Ectodermal cell (in vitro differentiated cells): ENCODE measurements at regions not wholly inside any gene's neighbourhood (a gene's known extent, or its start where the extent isn't known, plus 50 kb on each side); places are given as distances from the start of the nearest gene placed in this dataset.

Experiments used
- H3K27ac ChIP-seq: 2 replicates; pipeline ENCODE4 v1.7.0; 2013; ENCODE audit warnings: mild to moderate bottlenecking, low read depth, low read length; ENCODE audit not compliant: insufficient read depth, poor library complexity, severe bottlenecking
- H3K27me3 ChIP-seq: 2 replicates; pipeline ENCODE4 v1.7.0; 2013; ENCODE audit warnings: mild to moderate bottlenecking, low read length; ENCODE audit not compliant: insufficient read depth, control insufficient read depth, poor library complexity, severe bottlenecking
- H3K36me3 ChIP-seq: one replicate; pipeline ENCODE4 v1.7.0; 2013; ENCODE audit warnings: low read length; ENCODE audit not compliant: control insufficient read depth, insufficient read depth
- H3K4me1 ChIP-seq: one replicate; pipeline ENCODE4 v1.7.0; 2013; ENCODE audit warnings: low read length; ENCODE audit not compliant: control insufficient read depth, insufficient read depth
- H3K4me3 ChIP-seq: 2 replicates; pipeline ENCODE4 v1.7.0; 2013; ENCODE audit warnings: low read depth, low read length, control low read depth; ENCODE audit not compliant: insufficient read depth
- H3K9me3 ChIP-seq: 2 replicates; pipeline ENCODE4 v1.7.0; 2013; ENCODE audit warnings: mild to moderate bottlenecking, low read length, moderate library complexity; ENCODE audit not compliant: control insufficient read depth
- WGBS, 2 experiments: methylation state at CpG; one replicate each; pipeline ENCODE4 v1.1.7; 2013; ENCODE audit warnings: missing lambda C conversion rate in 2 of 2; 5-methylcytosine and 5-hydroxymethylcytosine counted together

DNA sequence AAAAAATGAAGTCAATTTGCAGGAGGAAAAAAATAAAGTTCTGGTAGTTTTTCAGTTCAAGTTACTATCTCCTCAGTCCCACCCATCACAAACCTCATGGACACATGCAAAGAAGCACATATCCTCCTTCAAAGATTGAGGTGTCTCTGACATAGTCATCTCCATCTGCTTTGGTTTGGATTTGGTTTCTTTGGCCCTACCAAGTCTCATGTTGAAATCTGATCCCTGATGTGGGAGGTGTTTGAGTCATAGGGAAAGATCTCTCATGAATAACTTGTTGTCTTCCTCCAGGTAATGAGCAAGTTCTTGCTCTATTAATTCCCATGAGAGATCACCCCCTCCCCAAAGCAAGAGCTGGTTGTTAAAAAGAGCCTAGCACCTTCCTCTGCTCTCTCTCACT is 446.8 kb downstream of the IGSF11 start:
- no peaks in the 10 kb centered on the region for H3K36me3 ChIP-seq

DNA sequence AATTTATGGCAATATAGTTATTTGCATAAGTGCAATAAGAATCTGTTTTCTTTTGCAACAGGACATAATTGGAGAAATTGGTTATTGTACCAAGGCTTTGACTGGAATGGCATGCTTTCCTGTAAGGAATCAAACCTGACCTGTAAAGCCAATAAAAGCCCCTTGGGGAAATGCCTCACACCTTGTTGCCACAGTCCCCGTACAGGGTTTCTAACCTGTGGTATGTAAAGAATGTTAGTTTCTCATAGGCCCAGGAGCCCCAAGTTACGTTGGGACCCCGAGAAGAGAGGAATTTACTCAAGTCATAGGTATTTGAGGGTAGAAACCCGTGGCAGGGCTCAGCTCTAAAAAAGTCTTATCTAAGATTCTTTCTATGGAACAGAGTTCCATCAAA is 441.4 kb downstream of the IGSF11 start:
- 70% methylated on average over 4 of the region's 4 CpGs for WGBS, 2 experiments
- Histone ChIP-seq H3K27ac (no peak overlapping the region), H3K4me3 (no peak overlapping the region), H3K36me3 (no peaks in the 10 kb centered on the region), H3K27me3 (no peaks in the 10 kb centered on the region), H3K4me1 (no peaks in the 10 kb centered on the region), H3K9me3 (no peaks in the 10 kb centered on the region)

More for the DNA sequence above, 446.8 kb downstream of the IGSF11 start:
- Histone ChIP-seq H3K4me3 (no peak overlapping the region), H3K9me3 (no peaks in the 10 kb centered on the region), H3K27me3 (no peaks in the 10 kb centered on the region), H3K4me1 (no peaks in the 10 kb centered on the region), H3K27ac (no peak overlapping the region)

DNA sequence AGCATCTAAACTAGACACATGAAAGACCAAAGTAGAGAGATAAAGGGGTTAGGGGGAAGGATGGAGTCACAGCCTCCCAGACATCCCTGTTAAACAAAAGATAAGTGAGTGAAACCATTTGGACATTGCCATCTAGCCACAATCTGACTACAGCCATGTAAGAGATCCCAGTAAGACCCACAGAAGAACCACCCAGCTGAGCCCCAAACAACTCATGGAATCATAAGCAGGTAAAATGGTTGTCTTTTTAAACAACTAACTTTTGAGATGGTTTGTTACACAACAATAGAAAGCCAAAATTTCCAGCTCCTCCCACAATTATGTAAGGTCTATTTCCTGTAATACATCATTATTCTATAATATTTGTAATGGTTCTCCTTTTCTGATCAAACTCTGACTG is 437.5 kb downstream of the IGSF11 start:
- H3K4me3 ChIP-seq, result no peak overlapping the region
- no peak overlapping the region for H3K27ac ChIP-seq
- H3K27me3 ChIP-seq, result no peaks in the 10 kb centered on the region
- no peaks in the 10 kb centered on the region for H3K9me3 ChIP-seq
- H3K4me1 ChIP-seq, result no peaks in the 10 kb centered on the region
- H3K36me3 ChIP-seq, result no peaks in the 10 kb centered on the region

DNA sequence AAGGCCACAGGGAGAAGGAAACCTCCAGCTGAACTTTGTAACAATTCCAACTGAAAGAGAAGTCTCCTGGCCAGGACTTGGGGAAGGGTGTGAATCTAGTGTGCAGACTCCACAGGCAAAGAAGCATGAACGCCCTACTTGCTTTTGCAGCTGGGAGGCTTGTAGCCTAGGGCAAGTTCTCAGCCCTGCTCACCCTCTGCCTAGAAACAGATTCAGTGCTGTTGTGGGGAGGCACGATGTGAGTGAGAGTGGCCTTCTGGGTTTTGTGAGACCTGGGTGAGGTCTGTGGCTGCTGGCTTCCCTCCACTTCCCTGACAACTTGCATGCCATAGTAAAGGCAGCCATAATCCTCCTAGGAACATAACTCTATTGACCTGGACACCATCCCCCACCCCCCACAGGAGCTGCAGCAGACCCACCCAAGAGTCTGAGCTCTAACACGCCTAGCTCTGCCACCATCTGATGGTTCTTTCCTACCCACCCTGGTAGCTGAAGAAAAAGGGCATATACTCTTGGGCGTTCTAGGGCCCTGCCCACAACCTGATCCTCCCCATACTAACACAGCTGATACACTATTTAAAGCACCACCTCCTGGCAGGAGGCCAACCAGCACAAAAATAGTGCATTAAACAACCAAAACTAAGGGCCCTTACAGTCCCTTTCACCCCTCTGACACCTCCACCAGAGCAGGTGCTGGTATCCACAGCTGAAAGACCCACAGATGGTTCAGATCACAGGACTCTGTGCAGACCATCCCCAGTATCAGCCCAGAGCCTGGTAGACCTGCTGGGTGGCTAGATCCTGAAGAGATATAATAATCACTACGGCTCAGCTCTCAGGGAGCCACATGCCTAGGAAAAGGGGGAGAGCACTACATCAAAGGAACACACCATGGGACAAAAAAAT is 426.5 kb downstream of the IGSF11 start:
- Histone ChIP-seq H3K4me3 (no peak overlapping the region), H3K36me3 (no peaks in the 10 kb centered on the region), H3K27ac (no peak overlapping the region), H3K9me3 (no peaks in the 10 kb centered on the region), H3K4me1 (no peaks in the 10 kb centered on the region), H3K27me3 (no peaks in the 10 kb centered on the region)
- WGBS, 2 experiments, result 93 to 94% methylated on average over 5 of the region's 5 CpGs

DNA sequence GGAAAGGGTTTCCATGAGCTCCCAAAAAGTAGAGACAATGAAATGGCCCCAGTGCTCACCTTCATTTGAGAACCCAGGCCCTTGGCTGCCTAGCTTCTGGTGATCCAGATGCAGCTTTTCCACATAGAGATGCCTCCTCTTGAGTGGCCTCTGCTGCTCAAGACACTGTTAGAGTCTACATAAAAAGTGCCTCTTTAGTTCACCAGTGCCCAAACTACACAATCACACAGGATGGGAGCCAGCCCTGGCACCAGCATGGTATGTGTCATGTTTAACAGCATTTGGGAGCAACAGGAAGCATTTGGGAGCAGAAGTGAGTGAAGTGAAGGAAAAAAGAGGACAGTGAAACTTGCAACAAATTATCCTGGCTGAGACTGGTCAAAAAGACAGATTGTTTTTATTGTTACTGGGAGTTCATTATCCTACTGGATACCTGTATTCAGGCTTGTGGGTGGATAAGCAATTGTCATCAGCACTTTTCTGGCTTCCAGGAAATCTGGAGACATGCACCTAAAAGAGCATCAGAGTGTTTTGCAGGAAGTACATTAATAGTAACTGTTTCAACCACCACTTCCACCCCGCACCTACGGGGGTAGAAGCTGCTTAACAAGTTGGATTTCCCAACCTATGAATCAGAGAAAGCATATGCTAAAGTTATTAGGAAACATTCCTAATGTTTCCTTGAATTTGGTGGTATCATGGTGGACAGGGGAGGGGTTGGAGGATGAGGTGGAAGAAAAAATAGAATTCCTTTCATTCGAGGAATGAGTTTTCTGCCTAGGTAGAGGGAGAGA is 416.2 kb downstream of the IGSF11 start:
- Histone ChIP-seq H3K36me3 (no peaks in the 10 kb centered on the region), H3K9me3 (no peaks in the 10 kb centered on the region), H3K4me1 (no peaks in the 10 kb centered on the region), H3K27me3 (no peaks in the 10 kb centered on the region), H3K27ac (no peak overlapping the region), H3K4me3 (no peak overlapping the region)
- WGBS, 2 experiments, result 64 to 66% methylated on average over 3 of the region's 3 CpGs

DNA sequence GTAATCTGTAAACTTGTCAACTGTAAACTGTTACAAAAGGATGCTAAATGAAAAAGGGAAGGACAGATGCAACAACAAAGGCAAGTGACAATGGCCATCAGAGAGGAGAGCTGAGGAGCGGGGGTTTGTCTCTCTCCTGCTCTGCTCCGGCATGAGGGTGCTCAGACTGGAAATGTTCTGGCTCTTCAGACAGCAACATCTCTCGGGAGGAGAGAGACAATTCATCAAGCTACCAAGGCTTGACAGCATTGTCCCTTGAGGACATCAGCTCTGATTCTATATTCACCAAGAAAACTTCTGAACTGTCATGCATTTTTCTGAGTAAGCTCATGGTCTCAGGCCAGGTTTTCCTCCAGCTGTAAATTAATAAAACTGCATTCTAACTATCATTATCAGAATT is 408.2 kb downstream of the IGSF11 start:
- Histone ChIP-seq H3K4me1 (no peaks in the 10 kb centered on the region), H3K27ac (no peak overlapping the region), H3K9me3 (no peaks in the 10 kb centered on the region), H3K36me3 (no peaks in the 10 kb centered on the region), H3K27me3 (no peaks in the 10 kb centered on the region), H3K4me3 (no peak overlapping the region)
- 59 to 66% methylated on average over 3 of the region's 3 CpGs for WGBS, 2 experiments

DNA sequence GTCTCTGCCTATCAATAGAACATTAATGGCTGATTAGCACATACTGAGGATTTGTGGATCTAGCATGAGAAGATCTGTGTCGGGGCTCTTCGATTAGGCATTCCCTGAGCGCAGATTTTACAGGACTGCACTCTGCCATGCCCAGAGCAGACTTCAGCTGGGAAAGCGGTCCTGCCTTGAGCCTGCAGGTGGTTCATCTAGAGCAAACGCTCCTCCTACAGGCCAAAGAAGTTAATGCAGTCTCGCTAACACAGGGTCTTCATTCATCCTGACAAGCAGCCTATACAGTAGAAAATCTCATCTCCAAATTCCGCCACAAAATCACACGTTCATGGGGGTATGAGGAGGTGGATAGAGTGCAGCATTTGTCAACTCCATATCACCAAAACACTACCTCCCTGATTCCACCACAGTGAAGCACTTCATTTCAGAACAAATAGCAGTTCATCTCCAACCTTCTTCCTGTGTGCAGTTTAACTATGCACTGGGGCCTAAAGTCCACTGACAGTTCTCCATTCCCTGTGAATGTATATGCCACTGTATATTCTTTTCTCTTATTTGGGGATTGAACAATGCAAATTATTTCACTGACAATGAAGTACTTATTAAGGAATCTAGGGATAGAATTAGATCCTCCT is 405.8 kb downstream of the IGSF11 start:
- no peak overlapping the region for H3K4me3 ChIP-seq
- 23 to 24% methylated on average over 6 to 8 of the region's 8 CpGs for WGBS, 2 experiments
- H3K9me3 ChIP-seq, result no peaks in the 10 kb centered on the region
- no peak overlapping the region for H3K27ac ChIP-seq
- H3K27me3 ChIP-seq, result no peaks in the 10 kb centered on the region
- no peaks in the 10 kb centered on the region for H3K36me3 ChIP-seq
- H3K4me1 ChIP-seq, result no peaks in the 10 kb centered on the region

DNA sequence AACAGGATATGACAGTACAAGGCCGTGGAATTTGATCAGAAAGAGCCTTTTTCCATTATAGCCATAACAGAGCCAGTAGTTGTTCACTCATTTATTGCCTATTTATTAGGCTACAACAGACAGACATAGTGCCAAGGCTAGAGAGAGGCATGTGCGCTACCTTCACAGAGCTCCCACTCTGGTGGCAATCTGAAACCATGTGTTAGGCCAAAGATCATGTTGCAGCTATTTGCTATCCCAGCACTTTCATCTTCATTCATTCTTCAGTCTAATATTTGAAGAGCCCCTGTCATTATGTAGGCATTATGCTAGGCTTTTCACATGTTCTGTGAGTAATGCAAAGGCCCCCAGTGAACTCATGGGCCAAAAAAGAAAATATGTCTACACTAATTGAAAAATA is 404.8 kb downstream of the IGSF11 start:
- H3K36me3 ChIP-seq, result no peaks in the 10 kb centered on the region
- WGBS, 2 experiments, result 94 to 100% methylated on average over 2 of the region's 2 CpGs
- no peaks in the 10 kb centered on the region for H3K9me3 ChIP-seq
- no peak overlapping the region for H3K4me3 ChIP-seq
- no peaks in the 10 kb centered on the region for H3K4me1 ChIP-seq
- H3K27me3 ChIP-seq, result no peaks in the 10 kb centered on the region
- H3K27ac ChIP-seq, result no peak overlapping the region

DNA sequence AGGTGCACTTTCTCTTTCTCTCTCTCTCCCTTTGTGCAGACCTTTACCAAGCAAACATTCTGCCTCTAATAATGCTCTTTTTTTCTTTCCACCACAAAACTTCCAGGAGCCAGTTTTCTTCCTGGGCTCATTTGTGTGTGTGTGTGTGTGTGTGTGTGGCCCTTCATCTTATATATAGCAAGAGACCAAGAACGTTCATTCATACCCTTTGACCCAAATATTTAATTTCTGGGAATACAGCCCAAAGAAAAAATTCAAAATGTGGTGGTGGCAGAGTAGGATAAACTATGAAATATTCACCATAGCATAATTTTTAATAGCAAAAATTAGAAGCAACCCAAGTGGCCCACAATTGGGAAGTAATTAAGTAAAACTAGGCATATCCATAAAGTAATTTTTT is 398.9 kb downstream of the IGSF11 start:
- Histone ChIP-seq H3K36me3 (no peaks in the 10 kb centered on the region), H3K27ac (no peak overlapping the region), H3K27me3 (no peaks in the 10 kb centered on the region), H3K9me3 (no peaks in the 10 kb centered on the region), H3K4me1 (no peaks in the 10 kb centered on the region), H3K4me3 (no peak overlapping the region)
- no CpG with 5 or more reads among the region's 1 CpG for WGBS, 2 experiments

DNA sequence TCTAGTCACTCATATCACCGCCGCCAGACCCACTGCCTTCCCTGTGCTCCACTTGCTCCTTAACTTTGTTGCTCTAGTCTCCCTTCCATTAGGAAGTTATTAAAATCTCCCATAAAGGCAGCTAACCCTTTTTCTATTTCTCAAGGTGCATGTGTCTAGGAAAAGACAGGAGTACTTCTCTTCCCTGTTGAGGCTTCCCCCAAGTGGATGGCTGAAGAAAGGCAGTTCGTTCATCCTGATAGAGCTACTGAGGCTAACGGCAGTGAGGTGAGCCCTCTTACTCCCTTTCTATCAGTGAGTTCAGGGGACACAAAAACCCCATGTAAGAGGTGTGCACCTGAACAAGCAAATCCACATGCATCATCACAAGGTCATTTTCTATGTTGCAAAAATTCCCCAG is 397.8 kb downstream of the IGSF11 start:
- Histone ChIP-seq H3K4me1 (no peaks in the 10 kb centered on the region), H3K9me3 (no peaks in the 10 kb centered on the region), H3K36me3 (no peaks in the 10 kb centered on the region), H3K4me3 (no peak overlapping the region), H3K27me3 (no peaks in the 10 kb centered on the region), H3K27ac (no peak overlapping the region)
- 68 to 70% methylated on average over 4 of the region's 4 CpGs for WGBS, 2 experiments
